ENCODE measurements at regions not wholly inside any gene's neighbourhood (a gene's known extent, or its start where the extent isn't known, plus 50 kb on each side); places are given as distances from the start of the nearest gene placed in this dataset.

GRCh38 chr16:48438414-48438813, 53.2 kb upstream of the SIAH1 start:
- no peak for DNase-seq (ENCODE audit: low read depth)

GRCh38 chr16:48435906-48436305, 50.7 kb upstream of the SIAH1 start:
- DNase-seq (ENCODE audit: low read depth): no peak

- DNase-seq (ENCODE audit: low read depth): no peak
Measured at GRCh38 chr16:48435318-48435680, 50.1 kb upstream of the SIAH1 start.
